Dermis microvascular lymphatic vessel endothelial cell (primary cell): ENCODE measurements at regions not wholly inside any gene's neighbourhood (a gene's known extent, or its start where the extent isn't known, plus 50 kb on each side); places are given as distances from the start of the nearest gene placed in this dataset.

Source experiments
- DNase-seq, 2 donors: peaks; one replicate each; pipeline versions ENCODE4 v3.0.0 to v3.0.0-alpha.2; 2010; ENCODE audit warnings: low read depth in 2 of 2

- no peak for DNase-seq
These were observed 394.1 kb upstream of the NBEA start for GRCh38 chr13:34547929-34548328.

- no peak for DNase-seq
These were observed 388.7 kb upstream of the NBEA start for GRCh38 chr13:34553376-34553775.

- no peak for DNase-seq
These were observed 386.1 kb upstream of the NBEA start for GRCh38 chr13:34555988-34556387.

- DNase-seq = no peak
These were observed 381.0 kb upstream of the NBEA start for GRCh38 chr13:34561033-34561432.

GRCh38 chr13:34567597-34567996, 374.5 kb upstream of the NBEA start:
- DNase-seq = no peak

- DNase-seq = no peak
These were observed 371.2 kb upstream of the NBEA start for GRCh38 chr13:34570698-34571353.

GRCh38 chr13:34571716-34572115, 370.4 kb upstream of the NBEA start:
- no peak for DNase-seq

- DNase-seq = no peak
These were observed 365.0 kb upstream of the NBEA start for GRCh38 chr13:34577051-34577450.

GRCh38 chr13:34578471-34578870, 363.6 kb upstream of the NBEA start:
- no peak for DNase-seq

GRCh38 chr13:34578917-34579316, 363.2 kb upstream of the NBEA start:
- DNase-seq = no peak

- DNase-seq = no peak
These were observed 358.9 kb upstream of the NBEA start for GRCh38 chr13:34583181-34583580.

- no peak for DNase-seq
These were observed 354.5 kb upstream of the NBEA start for GRCh38 chr13:34587576-34587975.

GRCh38 chr13:34588362-34588761, 353.7 kb upstream of the NBEA start:
- DNase-seq = no peak

GRCh38 chr13:34589581-34589980, 352.5 kb upstream of the NBEA start:
- DNase-seq = no peak

GRCh38 chr13:34591129-34591528, 350.9 kb upstream of the NBEA start:
- no peak for DNase-seq

- no peak for DNase-seq
These were observed 350.1 kb upstream of the NBEA start for GRCh38 chr13:34591900-34592529.

- no peak for DNase-seq
These were observed 348.4 kb upstream of the NBEA start for GRCh38 chr13:34593658-34594057.

- DNase-seq = no peak
These were observed 347.6 kb upstream of the NBEA start for GRCh38 chr13:34594507-34594906.

GRCh38 chr13:34608331-34608730, 333.7 kb upstream of the NBEA start:
- DNase-seq = no peak

GRCh38 chr13:34611671-34612070, 330.4 kb upstream of the NBEA start:
- DNase-seq = no peak

- DNase-seq = no peak
These were observed 324.5 kb upstream of the NBEA start for GRCh38 chr13:34617473-34618083.

GRCh38 chr13:34618654-34619053, 323.4 kb upstream of the NBEA start:
- no peak for DNase-seq

GRCh38 chr13:34619326-34619725, 322.7 kb upstream of the NBEA start:
- DNase-seq = no peak
